Lower leg skin (tissue), 4 donors: ENCODE measurements at regions not wholly inside any gene's neighbourhood (a gene's known extent, or its start where the extent isn't known, plus 50 kb on each side); places are given as distances from the start of the nearest gene placed in this dataset.

Experiments
- DNase-seq, 2 donors: peaks; one replicate each; pipeline ENCODE4 v3.0.0-alpha.2; 2019; ENCODE audit warnings: low spot score in 2 of 2
- H3K4me3 ChIP-seq: fragments of 200-600 bp; sonication (generic); 2 replicates; pipeline ENCODE4 v1.5.1; 2017; ENCODE audit warnings: mild to moderate bottlenecking, low read depth; ENCODE audit not compliant: poor library complexity, severe bottlenecking
- POLR2A ChIP-seq, 2 donors: fragments of 450-650 bp; IDR thresholded peaks; one replicate each; pipeline ENCODE4 v1.6.1; 2016 to 2017; ENCODE audit warnings: antibody characterized with exemption in 2 of 2, mild to moderate bottlenecking in 1 of 2, moderate library complexity in 1 of 2
- WGBS, 2 donors: methylation state at CpG; one replicate each; pipeline ENCODE4 v1.1.5; 2018; 5-methylcytosine and 5-hydroxymethylcytosine counted together
- intact Hi-C: fragments of 100-400 bp; cut with DNase I; formaldehyde crosslinking; loops from one replicate; pipeline ENCODE4 v1.15.0; 2023; ENCODE audit warnings: low total_unique reads
- TF ChIP-seq, protein P1 (sequence below), 3 donors: fragments of 450-650 bp; IDR thresholded peaks; one replicate each; pipeline ENCODE4 v1.5.1; 2016; ENCODE audit warnings: antibody characterized with exemption in 3 of 3, mild to moderate bottlenecking in 3 of 3, moderate library complexity in 2 of 3

DNA sequence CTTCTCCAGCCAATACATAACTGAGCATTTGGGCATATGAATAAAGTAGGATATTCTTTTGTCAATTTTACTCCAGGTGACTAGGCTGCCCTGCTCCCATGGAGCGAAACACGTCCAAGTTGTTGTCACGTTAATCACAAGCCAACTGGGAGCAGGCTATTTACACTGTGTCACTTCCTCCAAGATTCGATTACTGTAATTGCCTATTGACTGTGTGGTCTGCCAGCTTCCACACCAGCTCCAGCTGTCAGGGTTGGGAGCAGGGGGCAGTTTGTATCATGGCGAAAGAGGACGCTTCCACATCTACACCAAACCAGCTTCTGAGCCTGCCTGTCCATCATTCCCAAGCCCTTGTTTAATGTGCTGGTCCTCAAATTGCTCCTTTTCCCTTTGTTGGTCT lies 89.2 kb upstream of the RORA start:
- WGBS, 2 donors, result 68% methylated on average over 6 of the region's 6 CpGs
- no peak overlapping the region for H3K4me3 ChIP-seq
- intact Hi-C loops, result no loop called here
- TF ChIP-seq POLR2A (IDR thresholded peaks at IDR 0.05), result no peak
- TF ChIP-seq, protein P1, sequence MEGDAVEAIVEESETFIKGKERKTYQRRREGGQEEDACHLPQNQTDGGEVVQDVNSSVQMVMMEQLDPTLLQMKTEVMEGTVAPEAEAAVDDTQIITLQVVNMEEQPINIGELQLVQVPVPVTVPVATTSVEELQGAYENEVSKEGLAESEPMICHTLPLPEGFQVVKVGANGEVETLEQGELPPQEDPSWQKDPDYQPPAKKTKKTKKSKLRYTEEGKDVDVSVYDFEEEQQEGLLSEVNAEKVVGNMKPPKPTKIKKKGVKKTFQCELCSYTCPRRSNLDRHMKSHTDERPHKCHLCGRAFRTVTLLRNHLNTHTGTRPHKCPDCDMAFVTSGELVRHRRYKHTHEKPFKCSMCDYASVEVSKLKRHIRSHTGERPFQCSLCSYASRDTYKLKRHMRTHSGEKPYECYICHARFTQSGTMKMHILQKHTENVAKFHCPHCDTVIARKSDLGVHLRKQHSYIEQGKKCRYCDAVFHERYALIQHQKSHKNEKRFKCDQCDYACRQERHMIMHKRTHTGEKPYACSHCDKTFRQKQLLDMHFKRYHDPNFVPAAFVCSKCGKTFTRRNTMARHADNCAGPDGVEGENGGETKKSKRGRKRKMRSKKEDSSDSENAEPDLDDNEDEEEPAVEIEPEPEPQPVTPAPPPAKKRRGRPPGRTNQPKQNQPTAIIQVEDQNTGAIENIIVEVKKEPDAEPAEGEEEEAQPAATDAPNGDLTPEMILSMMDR (IDR thresholded peaks at IDR 0.05), result no peak
- no peak for DNase-seq

DNA sequence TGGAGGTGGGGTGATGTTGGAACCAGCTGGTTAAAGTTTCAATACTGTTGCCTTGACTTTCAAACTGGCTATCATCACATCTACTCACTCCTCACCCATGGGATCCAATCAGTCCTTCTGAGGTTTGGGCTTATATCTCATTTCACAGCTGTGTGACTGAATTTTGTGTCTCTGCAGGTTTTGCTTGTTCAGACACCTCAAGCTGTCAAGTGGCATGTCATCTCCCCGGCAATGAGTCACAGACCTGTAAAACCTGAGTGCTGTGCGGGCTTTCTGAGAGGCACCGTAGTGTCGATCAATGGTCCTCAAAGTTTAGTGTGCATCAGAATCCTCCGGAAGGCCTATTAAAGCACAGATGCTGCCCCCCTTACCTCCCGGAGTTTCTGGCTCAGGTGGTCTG lies 86.4 kb upstream of the RORA start:
- intact Hi-C loops, result no loop called here
- 60 to 89% methylated on average over 6 of the region's 6 CpGs for WGBS, 2 donors
- no peak overlapping the region for H3K4me3 ChIP-seq
- no peak for DNase-seq
- TF ChIP-seq, protein P1 (IDR thresholded peaks at IDR 0.05), result no peak
- TF ChIP-seq POLR2A (IDR thresholded peaks at IDR 0.05), result no peak

DNA sequence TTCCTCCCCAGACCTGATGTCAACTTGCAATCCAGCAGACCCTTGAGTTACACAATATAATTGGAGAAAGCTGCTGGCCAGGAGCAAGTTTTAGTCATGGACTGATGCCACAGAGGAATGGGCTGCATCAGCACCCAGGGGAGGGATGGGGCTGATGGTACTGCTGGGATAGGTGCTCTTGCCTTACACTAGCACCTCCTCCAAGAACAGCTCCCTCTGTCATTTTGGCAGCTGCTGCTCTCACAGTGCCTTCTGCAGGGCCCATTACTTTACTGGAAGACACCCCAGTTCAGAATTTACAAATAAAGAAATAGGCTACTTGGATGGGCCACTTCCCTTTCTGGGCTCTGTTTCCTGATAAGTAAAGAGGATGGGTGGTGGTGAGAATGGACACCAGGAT lies 85.3 kb upstream of the RORA start:
- H3K4me3 ChIP-seq, result no peak overlapping the region
- no peak for DNase-seq
- TF ChIP-seq, protein P1 (IDR thresholded peaks at IDR 0.05), result no peak
- TF ChIP-seq POLR2A (IDR thresholded peaks at IDR 0.05), result no peak
- intact Hi-C loops, result no loop called here

DNA sequence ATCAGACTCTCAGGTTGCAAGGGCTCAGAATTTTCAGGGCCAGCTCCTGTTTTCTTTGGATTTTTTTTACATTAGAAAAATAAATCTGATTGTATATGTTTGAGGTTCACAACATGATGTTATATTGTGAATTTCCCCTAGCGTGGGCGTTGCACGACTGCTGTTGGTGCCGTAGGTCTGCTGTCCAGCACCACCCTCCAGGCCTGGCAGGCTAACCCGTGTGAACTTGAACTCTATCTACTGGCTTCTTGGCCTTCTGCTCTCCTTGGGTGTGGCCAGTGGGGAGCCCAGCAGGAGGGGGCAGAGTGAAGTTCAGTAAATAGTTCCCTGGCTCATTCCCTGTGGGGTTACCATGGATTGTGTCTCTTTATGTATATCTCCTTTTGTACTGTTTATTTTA lies 80.5 kb upstream of the RORA start:
- DNase-seq, result no peak
- no peak for TF ChIP-seq POLR2A (IDR thresholded peaks at IDR 0.05)
- TF ChIP-seq, protein P1 (IDR thresholded peaks at IDR 0.05), result no peak
- 79 to 82% methylated on average over 5 of the region's 5 CpGs for WGBS, 2 donors
- H3K4me3 ChIP-seq, result no peak overlapping the region
- intact Hi-C loops, result no loop called here

DNA sequence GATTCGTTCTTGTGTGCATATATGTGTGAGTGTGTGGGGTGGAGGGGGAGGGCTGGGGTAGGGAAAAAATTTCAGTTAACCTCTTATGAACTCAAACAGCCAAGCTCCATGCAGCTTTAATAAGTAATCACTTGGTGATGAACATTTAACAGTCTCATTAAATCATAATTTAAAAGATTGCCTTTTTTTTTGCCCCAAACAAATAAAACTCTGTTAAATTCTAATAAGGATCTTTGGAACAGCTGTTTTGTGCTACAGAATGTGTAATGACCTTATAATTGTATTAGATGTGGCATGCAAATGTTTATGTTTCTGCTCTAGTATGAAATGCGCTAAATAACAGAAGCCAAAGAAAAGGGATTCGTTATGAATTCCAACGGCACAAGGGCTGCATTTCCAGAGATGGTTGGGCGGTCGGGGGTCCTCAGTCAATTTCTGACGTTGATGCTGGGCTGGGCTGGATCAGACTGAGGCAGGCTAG lies 80.0 kb upstream of the RORA start:
- no peak for TF ChIP-seq POLR2A (IDR thresholded peaks at IDR 0.05)
- TF ChIP-seq, protein P1 (IDR thresholded peaks at IDR 0.05), result no peak
- intact Hi-C loops, result no loop called here
- 55% methylated on average over 7 of the region's 7 CpGs for WGBS, 2 donors
- DNase-seq, result no peak
- H3K4me3 ChIP-seq, result no peak overlapping the region

DNA sequence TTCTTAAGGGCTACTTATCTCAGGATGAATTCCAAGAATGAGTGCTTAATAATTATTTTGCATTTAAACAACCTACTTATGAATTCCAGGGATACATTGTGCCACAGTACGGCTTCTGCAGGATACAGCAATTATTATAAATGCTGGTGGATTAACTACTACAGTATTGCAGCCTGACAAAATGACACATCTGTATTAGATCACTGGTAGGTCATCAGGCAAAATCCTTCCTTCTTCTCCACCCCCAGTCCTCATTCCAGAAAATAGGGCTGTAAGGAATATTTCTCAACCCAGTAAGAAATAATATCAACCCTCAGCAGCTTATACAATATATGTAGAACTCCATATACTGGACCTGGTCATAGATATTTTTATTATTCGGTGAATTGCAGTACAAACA lies 79.3 kb upstream of the RORA start:
- 79 to 88% methylated on average over 2 of the region's 2 CpGs for WGBS, 2 donors
- intact Hi-C loops, result no loop called here

More for the DNA sequence above, 79.3 kb upstream of the RORA start:
- DNase-seq, result no peak
- TF ChIP-seq POLR2A (IDR thresholded peaks at IDR 0.05), result no peak
- TF ChIP-seq, protein P1 (IDR thresholded peaks at IDR 0.05), result no peak
- H3K4me3 ChIP-seq, result no peak overlapping the region
